Neural progenitor cell (in vitro differentiated cells): ENCODE measurements at regions not wholly inside any gene's neighbourhood (a gene's known extent, or its start where the extent isn't known, plus 50 kb on each side); places are given as distances from the start of the nearest gene placed in this dataset.
"Not testable (repeated sequence)": the region's sequence is repeated elsewhere in the genome, so short reads cannot be mapped to it uniquely, and the experiment has no call there.

ENCODE experiments used
- DNase-seq: peaks from one replicate; pipeline ENCODE4 v3.0.0-alpha.2; 2016; ENCODE audit warnings: low spot score
- H2AFZ ChIP-seq: fragments of 200-600 bp; sonication (generic); replicated peaks from 2 replicates; pipeline ENCODE4 v1.6.1; 2016; ENCODE audit warnings: antibody characterized with exemption
- H3F3A ChIP-seq: fragments of 200-600 bp; sonication (generic); 2 replicates; pipeline ENCODE4 v1.6.1; 2016; ENCODE audit warnings: antibody characterized with exemption, low read depth
- H3K27ac ChIP-seq: fragments of 200-600 bp; sonication (generic); 2 replicates; pipeline ENCODE4 v1.5.1; 2016; ENCODE audit warnings: mild to moderate bottlenecking
- H3K27me3 ChIP-seq: fragments of 200-600 bp; sonication (generic); 2 replicates; pipeline ENCODE4 v1.6.1; 2016; ENCODE audit warnings: mild to moderate bottlenecking, moderate library complexity
- H3K36me3 ChIP-seq: fragments of 200-600 bp; sonication (generic); 2 replicates; pipeline ENCODE4 v1.5.1; 2016
- H3K4me1 ChIP-seq: fragments of 200-600 bp; sonication (generic); 2 replicates; pipeline ENCODE4 v1.6.1; 2016; ENCODE audit warnings: mixed run types
- H3K4me2 ChIP-seq: fragments of 200-600 bp; sonication (generic); 2 replicates; pipeline ENCODE4 v1.6.1; 2016
- H3K4me3 ChIP-seq: fragments of 200-600 bp; sonication (generic); 2 replicates; pipeline ENCODE4 v1.5.1; 2016
- H3K79me2 ChIP-seq: fragments of 200-600 bp; sonication (generic); 2 replicates; pipeline ENCODE4 v1.6.1; 2016; ENCODE audit warnings: low read depth
- H3K9ac ChIP-seq: fragments of 200-600 bp; sonication (generic); 2 replicates; pipeline ENCODE4 v1.6.1; 2016
- H3K9me3 ChIP-seq: fragments of 200-600 bp; sonication (generic); 2 replicates; pipeline ENCODE4 v1.5.1; 2016; ENCODE audit warnings: low read depth
- H4K20me1 ChIP-seq: fragments of 200-600 bp; sonication (generic); 2 replicates; pipeline ENCODE4 v1.6.1; 2016; ENCODE audit warnings: low read depth
- H3K27ac Mint-ChIP-seq: 3 replicates; pipeline ENCODE4 v1.8.0; 2021; ENCODE audit warnings: mixed read lengths
- H3K27me3 Mint-ChIP-seq: 2 replicates; pipeline ENCODE4 v1.8.0; 2022; ENCODE audit warnings: low read depth, mild to moderate bottlenecking, inconsistent platforms, moderate library complexity, mixed read lengths; ENCODE audit not compliant: insufficient read depth
- H3K36me3 Mint-ChIP-seq: 3 replicates; pipeline ENCODE4 v1.8.0; 2021; ENCODE audit warnings: mixed read lengths
- H3K4me1 Mint-ChIP-seq: 3 replicates; pipeline ENCODE4 v1.8.0; 2021; ENCODE audit warnings: mixed read lengths
- H3K4me3 Mint-ChIP-seq: 3 replicates; pipeline ENCODE4 v1.8.0; 2021; ENCODE audit warnings: mild to moderate bottlenecking, moderate library complexity, mixed read lengths
- H3K9me3 Mint-ChIP-seq: 3 replicates; pipeline ENCODE4 v1.8.0; 2020; ENCODE audit warnings: mixed read lengths
- EZH2 ChIP-seq: fragments of 200-600 bp; sonication (generic); IDR thresholded peaks from 2 replicates; pipeline ENCODE4 v1.6.1; 2017; ENCODE audit warnings: antibody characterized with exemption, mild to moderate bottlenecking, moderate library complexity
- EZH2phosphoT487 ChIP-seq: fragments of 200-600 bp; sonication (generic); IDR thresholded peaks from 2 replicates; pipeline ENCODE4 v1.6.1; 2017; ENCODE audit warnings: antibody characterized with exemption
- TF ChIP-seq, protein P1 (sequence below): fragments of 200-600 bp; sonication (generic); IDR thresholded peaks from 2 replicates; pipeline ENCODE4 v1.5.1; 2017; ENCODE audit warnings: antibody characterized with exemption, mild to moderate bottlenecking

DNA sequence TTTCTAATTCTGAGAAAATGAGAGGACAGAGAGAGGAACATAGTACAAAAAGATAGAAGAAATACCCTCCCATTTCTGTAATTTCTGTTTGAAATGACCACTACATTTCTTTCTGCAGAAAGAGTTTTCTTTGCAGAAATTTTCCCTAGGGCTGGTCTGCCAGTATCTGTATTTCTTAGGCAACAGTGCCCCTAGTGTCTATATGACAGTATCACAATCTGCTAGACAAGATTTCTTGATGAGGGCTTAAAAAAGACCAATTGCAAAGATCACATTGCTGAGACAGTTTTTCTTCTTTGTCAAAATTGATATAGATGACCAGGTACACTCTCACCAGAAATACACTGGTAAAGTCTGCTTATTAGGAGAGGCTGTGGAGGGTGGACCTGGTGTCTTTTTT is 81.0 kb upstream of the ZDHHC15 start:
- Histone ChIP-seq H3K9me3 (peaks cover 10% of the 10 kb centered on the region), H3K4me3 (no peak overlapping the region), H3K27ac (no peak overlapping the region), H3K4me2 (no peak overlapping the region), H4K20me1 (no peaks in the 10 kb centered on the region), H3K9ac (no peak overlapping the region), H3K27me3 (no peaks in the 10 kb centered on the region), H3F3A (no peaks in the 10 kb centered on the region), H3K4me1 (peaks cover under 1% of the 10 kb centered on the region), H2AFZ (no peak overlapping the region), H3K79me2 (no peaks in the 10 kb centered on the region), H3K36me3 (no peaks in the 10 kb centered on the region)
- Mint-ChIP-seq H3K9me3 (peaks cover 16% of the 10 kb centered on the region), H3K4me1 (no peaks in the 10 kb centered on the region), H3K27ac (no peak overlapping the region), H3K36me3 (no peaks in the 10 kb centered on the region), H3K27me3 (no peaks in the 10 kb centered on the region), H3K4me3 (no peak overlapping the region)
- TF ChIP-seq EZH2 (no peak), EZH2phosphoT487 (no peak)
- TF ChIP-seq, protein P1, sequence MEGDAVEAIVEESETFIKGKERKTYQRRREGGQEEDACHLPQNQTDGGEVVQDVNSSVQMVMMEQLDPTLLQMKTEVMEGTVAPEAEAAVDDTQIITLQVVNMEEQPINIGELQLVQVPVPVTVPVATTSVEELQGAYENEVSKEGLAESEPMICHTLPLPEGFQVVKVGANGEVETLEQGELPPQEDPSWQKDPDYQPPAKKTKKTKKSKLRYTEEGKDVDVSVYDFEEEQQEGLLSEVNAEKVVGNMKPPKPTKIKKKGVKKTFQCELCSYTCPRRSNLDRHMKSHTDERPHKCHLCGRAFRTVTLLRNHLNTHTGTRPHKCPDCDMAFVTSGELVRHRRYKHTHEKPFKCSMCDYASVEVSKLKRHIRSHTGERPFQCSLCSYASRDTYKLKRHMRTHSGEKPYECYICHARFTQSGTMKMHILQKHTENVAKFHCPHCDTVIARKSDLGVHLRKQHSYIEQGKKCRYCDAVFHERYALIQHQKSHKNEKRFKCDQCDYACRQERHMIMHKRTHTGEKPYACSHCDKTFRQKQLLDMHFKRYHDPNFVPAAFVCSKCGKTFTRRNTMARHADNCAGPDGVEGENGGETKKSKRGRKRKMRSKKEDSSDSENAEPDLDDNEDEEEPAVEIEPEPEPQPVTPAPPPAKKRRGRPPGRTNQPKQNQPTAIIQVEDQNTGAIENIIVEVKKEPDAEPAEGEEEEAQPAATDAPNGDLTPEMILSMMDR = peak; percentile 72
- peak; percentile 33 for DNase-seq

DNA sequence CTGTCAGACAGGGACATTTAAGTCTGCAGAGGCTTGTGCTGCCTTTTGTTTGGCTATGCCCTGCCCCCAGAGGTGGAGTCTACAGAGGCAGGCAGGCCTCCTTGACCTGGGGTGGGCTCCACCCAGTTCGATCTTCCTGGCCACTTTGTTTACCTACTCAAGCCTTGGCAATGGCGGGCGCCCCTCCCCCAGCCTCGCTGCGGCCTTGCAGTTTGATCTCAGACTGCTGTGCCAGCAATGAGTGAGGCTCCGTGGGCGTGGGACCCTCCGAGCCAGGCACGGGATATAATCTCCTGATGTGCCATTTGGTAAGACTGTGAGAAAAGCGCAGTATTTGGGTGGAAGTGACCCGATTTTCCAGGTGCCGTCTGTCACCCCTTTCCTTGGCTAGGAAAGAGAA is 79.2 kb upstream of the ZDHHC15 start:
- H3K9me3 ChIP-seq, H2AFZ ChIP-seq, H3K4me2 ChIP-seq, H3K4me3 ChIP-seq, H3K27ac ChIP-seq, H3K36me3 Mint-ChIP-seq, H4K20me1 ChIP-seq, H3K79me2 ChIP-seq, DNase-seq, H3K27me3 Mint-ChIP-seq, H3K27me3 ChIP-seq, H3K4me1 Mint-ChIP-seq, H3K4me3 Mint-ChIP-seq, H3K27ac Mint-ChIP-seq, H3K4me1 ChIP-seq, H3F3A ChIP-seq, H3K9ac ChIP-seq, H3K36me3 ChIP-seq: not testable (repeated sequence)
- H3K9me3 Mint-ChIP-seq = peaks cover 19% of the 10 kb centered on the region

DNA sequence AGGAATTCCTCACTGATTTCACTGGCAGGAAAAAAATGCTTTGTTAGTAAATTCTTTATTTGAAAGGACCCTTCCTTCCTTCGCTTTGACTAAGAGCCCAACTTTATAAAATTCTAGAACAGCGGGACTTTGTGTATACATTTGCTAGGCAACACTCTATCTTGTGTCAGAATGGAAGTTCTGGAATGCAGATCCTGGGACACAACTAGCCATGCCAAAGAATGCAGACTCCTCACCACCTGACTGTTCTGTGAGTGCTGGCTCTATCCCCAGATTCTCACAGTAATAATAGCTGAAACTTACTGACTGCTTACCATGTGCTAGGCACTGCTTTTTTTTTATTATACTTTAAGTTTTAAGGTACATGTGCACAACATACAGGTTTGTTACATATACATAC is 73.3 kb upstream of the ZDHHC15 start:
- no peaks in the 10 kb centered on the region for H3K27me3 Mint-ChIP-seq
- H3K9ac ChIP-seq = no peak overlapping the region
- H3K9me3 ChIP-seq = no peaks in the 10 kb centered on the region
- no peaks in the 10 kb centered on the region for H3K4me1 ChIP-seq
- H3K36me3 Mint-ChIP-seq = no peaks in the 10 kb centered on the region
- no peak overlapping the region for H3K4me2 ChIP-seq
- no peak overlapping the region for H3K27ac ChIP-seq
- H3K4me1 Mint-ChIP-seq = no peaks in the 10 kb centered on the region
- peaks cover 12% of the 10 kb centered on the region for H3K9me3 Mint-ChIP-seq
- no peak for TF ChIP-seq EZH2
- no peak for TF ChIP-seq EZH2phosphoT487
- TF ChIP-seq, protein P1 = no peak
- H3K79me2 ChIP-seq = no peaks in the 10 kb centered on the region
- H3K36me3 ChIP-seq = no peaks in the 10 kb centered on the region
- no peak overlapping the region for H3K4me3 Mint-ChIP-seq
- H3K4me3 ChIP-seq = no peak overlapping the region
- no peaks in the 10 kb centered on the region for H3K27me3 ChIP-seq
- no peaks in the 10 kb centered on the region for H3F3A ChIP-seq
- no peak overlapping the region for H3K27ac Mint-ChIP-seq
- DNase-seq = no peak
- H4K20me1 ChIP-seq = no peaks in the 10 kb centered on the region
- no peak overlapping the region for H2AFZ ChIP-seq

DNA sequence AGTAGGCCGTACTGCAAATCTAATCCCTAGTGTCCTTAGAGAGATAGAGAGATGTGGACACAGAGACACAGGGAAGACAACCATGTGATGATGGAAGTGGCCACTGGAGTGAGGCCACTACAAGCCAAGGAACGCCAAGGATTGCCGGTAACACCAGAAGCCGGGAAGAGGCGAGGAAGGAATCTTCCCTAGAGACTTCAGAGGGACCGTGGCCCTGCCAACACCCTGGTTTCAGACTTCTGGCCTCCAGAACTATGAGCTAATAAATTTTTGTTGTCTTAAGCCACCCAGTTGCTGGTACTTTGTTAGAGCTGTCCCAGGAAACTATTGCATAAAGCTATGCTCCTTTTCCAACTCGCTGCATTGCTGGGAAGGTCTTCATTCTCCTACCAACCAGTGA is 70.3 kb upstream of the ZDHHC15 start:
- not testable (repeated sequence) for H3K4me3 Mint-ChIP-seq, H3K4me1 Mint-ChIP-seq, H3K9ac ChIP-seq, H4K20me1 ChIP-seq, H3K79me2 ChIP-seq, H3K27me3 Mint-ChIP-seq, H3K27ac ChIP-seq, H3K27ac Mint-ChIP-seq, H3K36me3 Mint-ChIP-seq, H3K9me3 ChIP-seq, H3K4me2 ChIP-seq, H3K9me3 Mint-ChIP-seq, H3K4me1 ChIP-seq, H2AFZ ChIP-seq, H3K4me3 ChIP-seq, DNase-seq, H3K27me3 ChIP-seq, H3K36me3 ChIP-seq, H3F3A ChIP-seq
